A549 (cell line): ENCODE measurements at regions not wholly inside any gene's neighbourhood (a gene's known extent, or its start where the extent isn't known, plus 50 kb on each side); places are given as distances from the start of the nearest gene placed in this dataset.

Experiments used
- BHLHE40 ChIP-seq: IDR thresholded peaks from 2 replicates; pipeline ENCODE4 v1.6.1; 2012; ENCODE audit warnings: low read depth, low read length, inconsistent platforms
- CTCF ChIP-seq: fragments of >200 bp; sonication (Bioruptor Twin); formaldehyde crosslinking; IDR thresholded peaks from 3 replicates; pipeline ENCODE4 v1.5.1; 2016
- EHMT2 ChIP-seq: fragments of 200-600 bp; sonication (generic); IDR thresholded peaks from 2 replicates; pipeline ENCODE4 v1.6.1; 2016; ENCODE audit warnings: antibody characterized with exemption, low read depth, mild to moderate bottlenecking, moderate library complexity
- EP300 ChIP-seq, 2 experiments: fragments of >200 bp; sonication (Bioruptor Twin); formaldehyde crosslinking; IDR thresholded peaks; 2 replicates in 1 of 2; 3 replicates in 1 of 2; pipeline ENCODE4 v1.6.1; 2016 to 2017
- KDM1A ChIP-seq: fragments of 200-600 bp; sonication (generic); IDR thresholded peaks from 2 replicates; pipeline ENCODE4 v1.6.1; 2016; ENCODE audit warnings: low read depth, mild to moderate bottlenecking
- MAX ChIP-seq: IDR thresholded peaks from 2 replicates; pipeline ENCODE4 v1.6.1; 2012
- POLR2A ChIP-seq: IDR thresholded peaks from 2 replicates; pipeline ENCODE4 v1.6.1; 2012; ENCODE audit warnings: mild to moderate bottlenecking, low read length
- RCOR1 ChIP-seq: fragments of 150-350 bp; IDR thresholded peaks from 2 replicates; pipeline ENCODE4 v1.6.1; 2014; ENCODE audit warnings: antibody characterized with exemption, low read length, low read depth
- REST ChIP-seq: fragments of 200-600 bp; sonication (generic); IDR thresholded peaks from 2 replicates; pipeline ENCODE4 v1.6.1; 2016; ENCODE audit warnings: antibody characterized with exemption, mild to moderate bottlenecking, moderate library complexity
- RFX5 ChIP-seq: fragments of 450-650 bp; IDR thresholded peaks from 2 replicates; pipeline ENCODE4 v1.7.1; 2014; ENCODE audit warnings: antibody characterized with exemption, mild to moderate bottlenecking, moderate library complexity

GRCh38 chr1:184905601-184906322, 68.5 kb downstream of the NIBAN1 start:
- TF ChIP-seq CTCF (no peak), POLR2A (no peak), RCOR1 (no peak), RFX5 (no peak), EHMT2 (no peak), EP300 (IDR thresholded peaks at IDR 0.05) (no peak), MAX (no peak), REST (no peak), KDM1A (no peak), BHLHE40 (no peak)
